ENCODE measurements at regions not wholly inside any gene's neighbourhood (a gene's known extent, or its start where the extent isn't known, plus 50 kb on each side); places are given as distances from the start of the nearest gene placed in this dataset.

DNA sequence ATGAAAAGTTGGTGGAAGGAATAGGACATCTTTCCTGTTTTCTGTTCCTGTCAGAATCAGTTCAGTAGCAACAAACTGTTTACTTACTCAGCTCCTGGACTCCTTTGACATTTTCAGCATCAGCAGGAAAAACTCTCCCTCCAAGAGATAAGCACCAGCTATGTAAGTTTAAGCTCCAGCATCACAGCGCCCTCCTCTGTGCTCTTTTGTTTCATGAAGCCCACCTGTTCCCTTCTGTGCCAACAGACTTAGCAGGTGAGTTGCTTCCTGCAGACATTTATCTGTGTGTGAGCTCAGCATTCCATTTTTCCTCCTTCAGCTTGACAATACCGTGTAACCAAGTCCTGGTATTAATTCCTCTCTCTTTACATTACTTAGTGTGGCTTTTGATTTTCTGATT is 644.1 kb upstream of the AGA start:
- no peak for DNase-seq
- no peaks in the 10 kb centered on the region for H3K4me1 ChIP-seq
- no peak overlapping the region for H3K4me3 ChIP-seq
- no peaks in the 10 kb centered on the region for H3K36me3 ChIP-seq
- H3K9me3 ChIP-seq: peaks cover 0 to 19% (median 0%) of the 10 kb centered on the region in 11 donors
- intact Hi-C loops (cut with DNase I): no loop called here
- no peak overlapping the region for H3K27ac ChIP-seq
- TF ChIP-seq, protein P1, sequence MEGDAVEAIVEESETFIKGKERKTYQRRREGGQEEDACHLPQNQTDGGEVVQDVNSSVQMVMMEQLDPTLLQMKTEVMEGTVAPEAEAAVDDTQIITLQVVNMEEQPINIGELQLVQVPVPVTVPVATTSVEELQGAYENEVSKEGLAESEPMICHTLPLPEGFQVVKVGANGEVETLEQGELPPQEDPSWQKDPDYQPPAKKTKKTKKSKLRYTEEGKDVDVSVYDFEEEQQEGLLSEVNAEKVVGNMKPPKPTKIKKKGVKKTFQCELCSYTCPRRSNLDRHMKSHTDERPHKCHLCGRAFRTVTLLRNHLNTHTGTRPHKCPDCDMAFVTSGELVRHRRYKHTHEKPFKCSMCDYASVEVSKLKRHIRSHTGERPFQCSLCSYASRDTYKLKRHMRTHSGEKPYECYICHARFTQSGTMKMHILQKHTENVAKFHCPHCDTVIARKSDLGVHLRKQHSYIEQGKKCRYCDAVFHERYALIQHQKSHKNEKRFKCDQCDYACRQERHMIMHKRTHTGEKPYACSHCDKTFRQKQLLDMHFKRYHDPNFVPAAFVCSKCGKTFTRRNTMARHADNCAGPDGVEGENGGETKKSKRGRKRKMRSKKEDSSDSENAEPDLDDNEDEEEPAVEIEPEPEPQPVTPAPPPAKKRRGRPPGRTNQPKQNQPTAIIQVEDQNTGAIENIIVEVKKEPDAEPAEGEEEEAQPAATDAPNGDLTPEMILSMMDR (IDR thresholded peaks at IDR 0.05): no peak
- no peak for ATAC-seq
- WGBS, 2 donors: 26 to 29% methylated on average over 2 of the region's 2 CpGs
- no peaks in the 10 kb centered on the region for H3K27me3 ChIP-seq

DNA sequence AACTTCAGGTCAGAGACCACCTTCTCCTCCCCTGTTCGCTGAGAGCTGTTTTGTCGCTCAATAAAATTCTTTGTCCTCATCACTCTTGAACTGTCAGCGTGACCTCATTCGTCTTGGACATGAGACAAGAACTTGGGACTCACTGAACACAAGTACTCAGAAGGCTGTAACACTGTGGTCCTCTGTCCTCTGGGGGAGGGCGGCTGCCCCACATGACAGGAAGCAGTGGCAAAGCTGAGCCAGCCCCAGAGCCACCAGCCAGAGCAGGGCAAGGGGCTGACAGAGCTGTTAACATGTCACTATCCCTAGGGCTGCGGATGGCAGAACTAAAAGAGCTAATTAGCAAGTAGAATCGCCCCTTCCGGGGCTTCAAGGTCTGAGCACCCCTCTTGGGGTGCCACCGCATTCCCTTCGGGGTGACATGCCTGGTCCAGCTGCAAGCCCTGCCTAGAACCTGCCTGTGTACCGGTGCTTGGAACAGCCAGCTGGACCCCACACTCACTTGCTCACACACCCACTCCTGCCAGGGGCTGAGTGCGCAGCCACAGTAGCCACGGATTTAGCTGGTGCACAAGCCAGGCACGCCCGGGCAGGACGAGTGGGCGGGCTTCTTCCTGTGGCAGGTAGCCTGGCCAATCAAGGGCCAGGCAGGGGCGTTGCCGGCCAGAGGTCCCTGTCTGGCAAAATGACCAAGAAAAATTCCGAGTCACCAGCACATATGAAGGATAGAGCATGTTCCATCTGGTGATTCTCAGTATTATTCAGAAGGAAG is 648.6 kb upstream of the AGA start:
- Histone ChIP-seq H3K4me1 (no peaks in the 10 kb centered on the region), H3K36me3 (no peaks in the 10 kb centered on the region), H3K4me3 (no peak overlapping the region), H3K27me3 (no peaks in the 10 kb centered on the region), H3K27ac (no peak overlapping the region), H3K9me3 (peaks cover 0 to 9% (median 0%) of the 10 kb centered on the region in 11 donors)
- 87 to 92% methylated on average over 20 of the region's 20 CpGs for WGBS, 2 donors
- intact Hi-C loops (cut with DNase I): no loop called here
- DNase-seq: no peak
- ATAC-seq: no peak
- TF ChIP-seq, protein P1 (IDR thresholded peaks at IDR 0.05): no peak

DNA sequence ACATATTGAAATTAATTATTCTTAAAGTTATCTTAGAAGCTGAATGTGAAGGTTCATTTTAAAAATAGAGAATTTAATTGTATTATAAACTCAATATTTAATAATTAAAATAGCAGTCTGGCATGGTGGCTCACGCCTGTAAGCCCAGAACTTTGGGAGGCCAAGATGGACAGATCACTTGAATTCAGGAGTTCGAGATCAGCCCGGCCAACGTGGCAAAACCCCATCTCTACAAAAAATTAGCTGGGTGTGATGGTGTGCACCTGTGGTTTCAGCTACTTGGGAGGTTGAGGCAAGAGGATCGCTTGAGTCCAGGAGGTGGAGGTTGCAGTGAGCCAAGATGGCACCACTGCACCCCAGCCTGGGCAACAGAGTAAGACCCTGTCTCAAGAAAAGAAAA is 659.9 kb upstream of the AGA start:
- Histone ChIP-seq H3K4me1 (no peaks in the 10 kb centered on the region), H3K27me3 (no peaks in the 10 kb centered on the region), H3K9me3 (peaks cover 0 to 15% (median 0%) of the 10 kb centered on the region in 11 donors), H3K27ac (no peak overlapping the region), H3K4me3 (no peak overlapping the region), H3K36me3 (no peaks in the 10 kb centered on the region)
- WGBS, 2 donors: 80% methylated on average over 5 of the region's 5 CpGs
- DNase-seq (no peak), ATAC-seq (no peak)
- TF ChIP-seq, protein P1 (IDR thresholded peaks at IDR 0.05): no peak
- intact Hi-C loops (cut with DNase I): no loop called here

DNA sequence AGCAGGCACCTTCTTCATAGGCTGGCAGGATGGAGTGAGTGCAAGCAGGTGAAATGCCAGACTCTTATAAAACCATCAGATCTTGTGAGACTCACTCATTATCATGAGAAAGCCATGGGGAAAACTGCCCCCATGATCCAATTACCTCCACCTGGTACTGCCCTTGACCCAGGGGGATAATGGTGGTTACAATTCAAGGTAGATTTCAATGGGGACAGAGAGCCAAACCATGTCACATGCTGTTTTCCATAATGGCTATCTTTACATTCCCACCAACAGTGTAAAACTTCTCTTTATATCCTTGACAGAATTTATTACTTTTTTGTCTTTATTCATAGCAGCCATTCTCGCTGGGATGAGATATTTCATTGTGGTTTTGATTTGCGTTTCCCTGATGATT is 663.0 kb upstream of the AGA start:
- Histone ChIP-seq H3K36me3 (no peaks in the 10 kb centered on the region), H3K4me1 (no peaks in the 10 kb centered on the region), H3K27me3 (no peaks in the 10 kb centered on the region), H3K27ac (no peak overlapping the region), H3K4me3 (no peak overlapping the region), H3K9me3 (peaks cover 0 to 12% (median 0%) of the 10 kb centered on the region in 11 donors)
- 74 to 81% methylated on average over 2 of the region's 2 CpGs for WGBS, 2 donors
- no peak for ATAC-seq
- DNase-seq: no peak
- TF ChIP-seq, protein P1 (IDR thresholded peaks at IDR 0.05): no peak
- intact Hi-C loops (cut with DNase I): no loop called here
